ENCODE measurements at regions not wholly inside any gene's neighbourhood (a gene's known extent, or its start where the extent isn't known, plus 50 kb on each side); places are given as distances from the start of the nearest gene placed in this dataset.

DNA sequence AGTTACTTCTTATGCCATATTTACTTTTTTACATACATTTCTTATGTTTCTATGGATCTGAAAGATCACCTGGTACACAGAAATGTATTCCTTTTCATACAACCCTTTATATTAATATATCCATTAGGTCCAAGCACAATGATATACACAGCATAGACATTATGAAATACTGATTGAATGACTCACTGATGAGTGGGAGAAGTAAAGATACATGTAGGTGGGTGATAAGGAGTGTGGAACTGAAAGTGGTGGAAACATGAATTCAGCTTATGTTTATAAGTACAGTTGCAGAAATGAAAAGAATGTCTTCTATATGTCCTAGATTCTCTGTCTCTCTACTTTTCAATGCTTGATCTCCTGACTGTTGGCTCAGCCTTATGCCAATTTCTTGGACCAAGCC is 87.9 kb downstream of the YIPF7 start:
- DNase-seq (ENCODE audit: low read depth) = peak; percentile 2
- TF ChIP-seq, protein P1, sequence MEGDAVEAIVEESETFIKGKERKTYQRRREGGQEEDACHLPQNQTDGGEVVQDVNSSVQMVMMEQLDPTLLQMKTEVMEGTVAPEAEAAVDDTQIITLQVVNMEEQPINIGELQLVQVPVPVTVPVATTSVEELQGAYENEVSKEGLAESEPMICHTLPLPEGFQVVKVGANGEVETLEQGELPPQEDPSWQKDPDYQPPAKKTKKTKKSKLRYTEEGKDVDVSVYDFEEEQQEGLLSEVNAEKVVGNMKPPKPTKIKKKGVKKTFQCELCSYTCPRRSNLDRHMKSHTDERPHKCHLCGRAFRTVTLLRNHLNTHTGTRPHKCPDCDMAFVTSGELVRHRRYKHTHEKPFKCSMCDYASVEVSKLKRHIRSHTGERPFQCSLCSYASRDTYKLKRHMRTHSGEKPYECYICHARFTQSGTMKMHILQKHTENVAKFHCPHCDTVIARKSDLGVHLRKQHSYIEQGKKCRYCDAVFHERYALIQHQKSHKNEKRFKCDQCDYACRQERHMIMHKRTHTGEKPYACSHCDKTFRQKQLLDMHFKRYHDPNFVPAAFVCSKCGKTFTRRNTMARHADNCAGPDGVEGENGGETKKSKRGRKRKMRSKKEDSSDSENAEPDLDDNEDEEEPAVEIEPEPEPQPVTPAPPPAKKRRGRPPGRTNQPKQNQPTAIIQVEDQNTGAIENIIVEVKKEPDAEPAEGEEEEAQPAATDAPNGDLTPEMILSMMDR (IDR thresholded peaks at IDR 0.05; ENCODE audit: insufficient read depth, low read length) = no peak
- no peak overlapping the region for H3K4me3 ChIP-seq (ENCODE audit: low read depth, low read length)

DNA sequence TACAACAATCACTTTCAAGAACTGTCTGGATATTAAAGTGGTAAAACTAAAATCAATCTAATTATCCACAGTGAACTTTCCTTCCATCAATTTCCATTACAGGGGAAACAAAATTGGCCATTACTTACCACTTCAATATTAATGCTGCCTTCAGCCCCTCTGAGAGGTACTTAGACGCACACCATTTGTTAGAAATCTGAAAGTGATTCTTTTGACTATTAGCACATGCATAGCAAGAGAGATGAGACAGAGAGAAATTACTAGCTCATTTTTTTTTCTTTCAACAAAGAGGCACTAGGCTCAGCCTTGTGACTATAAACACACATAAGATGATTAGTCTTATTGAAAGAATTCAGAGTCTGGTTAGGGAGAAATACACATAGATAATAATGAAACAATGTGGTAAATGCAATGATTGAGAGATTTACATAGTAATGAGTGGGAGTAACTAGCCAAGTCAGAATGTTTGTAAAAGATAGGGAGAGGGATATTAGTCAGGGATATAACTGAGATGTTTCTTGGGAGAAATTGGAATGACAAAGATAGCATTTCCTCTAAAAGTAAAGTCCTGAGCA is 93.3 kb downstream of the YIPF7 start:
- DNase-seq (ENCODE audit: low read depth) = peak; percentile 11
- TF ChIP-seq, protein P1 (IDR thresholded peaks at IDR 0.05; ENCODE audit: insufficient read depth, low read length) = no peak
- no peak overlapping the region for H3K4me3 ChIP-seq (ENCODE audit: low read depth, low read length)

DNA sequence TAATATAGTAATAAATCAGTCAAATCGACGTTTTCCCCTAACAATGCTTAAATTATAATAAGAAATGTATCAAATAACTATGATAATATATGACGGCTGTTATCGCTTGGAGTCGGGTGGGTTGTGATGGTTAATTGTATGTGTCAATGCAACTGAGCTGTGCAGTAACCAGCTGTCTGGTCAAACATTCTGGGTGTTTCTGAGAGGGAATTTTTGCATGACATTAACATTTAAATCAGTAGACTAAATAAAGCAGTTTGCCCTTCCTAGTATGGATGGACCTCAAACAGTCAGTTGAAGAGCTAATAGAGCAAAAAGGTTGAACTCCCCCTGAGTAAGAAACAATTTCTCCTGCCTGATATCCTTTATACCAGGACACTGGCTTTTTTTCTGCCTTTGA is 96.7 kb downstream of the YIPF7 start:
- DNase-seq (ENCODE audit: low read depth) = no peak
- H3K4me3 ChIP-seq (ENCODE audit: low read depth, low read length) = no peak overlapping the region
- TF ChIP-seq, protein P1 (IDR thresholded peaks at IDR 0.05; ENCODE audit: insufficient read depth, low read length) = no peak

DNA sequence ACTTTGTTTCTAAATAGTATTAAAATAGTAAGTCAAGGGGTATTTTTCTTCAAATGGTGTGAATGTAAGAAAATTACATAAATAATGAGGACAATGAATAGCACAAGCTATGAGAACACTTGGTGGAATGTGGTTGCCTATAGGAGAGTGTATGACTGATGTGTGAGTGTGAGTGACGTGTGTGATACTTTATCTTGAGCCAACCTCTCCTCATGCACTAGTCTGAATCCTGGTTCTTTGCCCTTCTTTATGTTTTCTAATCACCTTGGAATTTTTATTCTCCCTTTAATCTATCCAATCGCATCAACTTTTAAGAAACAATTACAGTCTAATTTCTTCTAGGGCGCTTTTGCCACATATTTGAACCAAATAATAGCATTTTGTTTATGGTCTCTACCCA is 98.2 kb downstream of the YIPF7 start:
- no peak for DNase-seq (ENCODE audit: low read depth)
- TF ChIP-seq, protein P1 (IDR thresholded peaks at IDR 0.05; ENCODE audit: insufficient read depth, low read length) = no peak
- no peak overlapping the region for H3K4me3 ChIP-seq (ENCODE audit: low read depth, low read length)

DNA sequence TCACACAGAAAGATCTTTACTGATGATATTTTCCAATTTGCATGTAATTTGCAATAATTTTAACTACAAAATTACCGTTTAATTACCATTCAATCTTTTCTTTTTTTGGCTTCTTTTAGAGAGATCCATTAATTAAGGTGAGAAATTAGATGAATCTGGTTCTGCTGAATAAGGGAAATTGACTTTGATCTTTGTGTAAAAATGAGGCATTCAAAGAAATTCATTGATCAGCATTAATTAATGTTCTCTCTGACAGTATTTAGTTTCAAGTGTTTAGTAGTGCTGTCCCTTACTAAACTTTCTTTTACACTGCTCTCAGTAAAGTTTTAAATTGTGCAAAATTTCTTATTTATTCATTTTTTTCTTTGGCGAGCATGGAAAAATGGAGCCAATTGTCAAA is 97.2 kb upstream of the KCTD8 start:
- DNase-seq (ENCODE audit: low read depth) = no peak
- no peak overlapping the region for H3K4me3 ChIP-seq (ENCODE audit: low read depth, low read length)
- TF ChIP-seq, protein P1 (IDR thresholded peaks at IDR 0.05; ENCODE audit: insufficient read depth, low read length) = no peak

DNA sequence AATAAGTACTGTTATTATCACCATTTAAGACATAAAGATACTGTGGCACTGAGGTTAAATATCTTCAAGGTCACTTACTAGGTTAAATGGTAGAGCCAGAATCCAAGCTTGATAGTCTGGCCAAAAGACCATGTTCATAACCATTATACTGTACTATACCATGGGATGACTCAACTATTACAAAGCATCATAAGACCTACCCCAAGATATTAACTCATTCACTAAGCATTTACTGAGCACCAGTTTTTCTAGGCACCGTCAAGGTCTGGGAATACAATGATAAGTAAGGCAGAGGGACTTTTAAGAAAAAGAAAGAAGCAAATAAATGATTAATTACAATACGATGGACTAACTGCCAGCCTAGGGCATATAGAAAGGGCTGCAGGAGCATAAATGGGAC is 95.5 kb upstream of the KCTD8 start:
- H3K4me3 ChIP-seq (ENCODE audit: low read depth, low read length) = no peak overlapping the region
- DNase-seq (ENCODE audit: low read depth) = peak; percentile 17

More for the DNA sequence above, 95.5 kb upstream of the KCTD8 start:
- TF ChIP-seq, protein P1 (IDR thresholded peaks at IDR 0.05; ENCODE audit: insufficient read depth, low read length) = no peak

All from fibroblast of the aortic adventitia (primary cell).